GM13977 (cell line): ENCODE measurements at regions not wholly inside any gene's neighbourhood (a gene's known extent, or its start where the extent isn't known, plus 50 kb on each side); places are given as distances from the start of the nearest gene placed in this dataset.

Source experiments
- DNase-seq: peaks from one replicate; pipeline ENCODE4 v3.0.0; 2012; ENCODE audit warnings: low spot score
- in situ Hi-C: fragments of 300-500 bp; cut with MboI; formaldehyde crosslinking; loops from one replicate; pipeline ENCODE4 v1.12.0; 2022; ENCODE audit warnings: low sequenced_read_pairs, low pct_unique_long_range_greater_than_20kb, mixed read lengths, inconsistent platforms; ENCODE audit not compliant: unreplicated experiment
- TF ChIP-seq, protein P1 (sequence below): IDR thresholded peaks from 2 replicates; pipeline ENCODE4 v1.5.1; 2012; ENCODE audit warnings: mild to moderate bottlenecking, control low read depth; ENCODE audit not compliant: insufficient read depth; ENCODE audit errors: extremely low read depth, missing control alignments

DNA sequence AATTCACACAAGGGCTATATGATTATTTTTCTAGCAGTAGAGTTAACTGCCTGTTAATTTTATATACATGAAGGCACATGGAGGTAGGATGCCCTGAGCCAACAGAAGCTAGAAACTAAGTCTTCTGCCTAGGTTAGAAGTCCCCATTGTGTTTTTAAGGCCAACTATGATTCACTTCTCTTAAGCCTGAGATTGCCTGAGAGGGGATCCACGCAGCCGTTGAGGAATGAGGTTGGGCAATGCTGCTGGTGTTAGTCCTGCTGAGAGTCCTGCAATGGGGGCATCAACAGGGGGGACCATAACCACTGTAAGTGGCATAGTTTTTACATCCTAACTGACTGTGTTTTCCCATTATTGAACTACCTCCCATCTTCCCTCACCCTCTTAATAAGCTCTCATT, 60.1 kb upstream of the PFN2 start:
- DNase-seq: no peak
- in situ Hi-C loops: no loop called here
- TF ChIP-seq, protein P1, sequence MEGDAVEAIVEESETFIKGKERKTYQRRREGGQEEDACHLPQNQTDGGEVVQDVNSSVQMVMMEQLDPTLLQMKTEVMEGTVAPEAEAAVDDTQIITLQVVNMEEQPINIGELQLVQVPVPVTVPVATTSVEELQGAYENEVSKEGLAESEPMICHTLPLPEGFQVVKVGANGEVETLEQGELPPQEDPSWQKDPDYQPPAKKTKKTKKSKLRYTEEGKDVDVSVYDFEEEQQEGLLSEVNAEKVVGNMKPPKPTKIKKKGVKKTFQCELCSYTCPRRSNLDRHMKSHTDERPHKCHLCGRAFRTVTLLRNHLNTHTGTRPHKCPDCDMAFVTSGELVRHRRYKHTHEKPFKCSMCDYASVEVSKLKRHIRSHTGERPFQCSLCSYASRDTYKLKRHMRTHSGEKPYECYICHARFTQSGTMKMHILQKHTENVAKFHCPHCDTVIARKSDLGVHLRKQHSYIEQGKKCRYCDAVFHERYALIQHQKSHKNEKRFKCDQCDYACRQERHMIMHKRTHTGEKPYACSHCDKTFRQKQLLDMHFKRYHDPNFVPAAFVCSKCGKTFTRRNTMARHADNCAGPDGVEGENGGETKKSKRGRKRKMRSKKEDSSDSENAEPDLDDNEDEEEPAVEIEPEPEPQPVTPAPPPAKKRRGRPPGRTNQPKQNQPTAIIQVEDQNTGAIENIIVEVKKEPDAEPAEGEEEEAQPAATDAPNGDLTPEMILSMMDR: no peak

DNA sequence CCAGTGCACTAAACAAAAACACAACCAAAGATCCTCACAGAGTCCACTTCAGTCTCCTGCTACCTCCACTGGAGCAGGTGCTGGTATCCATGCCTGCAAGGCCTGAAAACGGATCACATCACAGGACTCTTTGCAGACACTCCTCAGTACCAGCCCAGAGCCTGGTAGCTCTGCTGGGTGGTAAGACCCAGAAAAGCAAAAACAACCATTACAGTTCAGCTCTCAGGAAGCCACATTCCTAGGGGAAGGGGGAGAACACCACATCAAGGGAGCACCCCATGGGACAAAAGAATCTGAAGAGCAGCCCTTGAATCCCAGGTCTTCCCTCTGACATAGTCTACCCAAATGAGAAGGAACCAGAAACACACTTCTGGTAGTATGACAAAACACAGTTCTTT, 52.5 kb upstream of the PFN2 start:
- DNase-seq: no peak
- TF ChIP-seq, protein P1: no peak
- in situ Hi-C loops: no loop called here

DNA sequence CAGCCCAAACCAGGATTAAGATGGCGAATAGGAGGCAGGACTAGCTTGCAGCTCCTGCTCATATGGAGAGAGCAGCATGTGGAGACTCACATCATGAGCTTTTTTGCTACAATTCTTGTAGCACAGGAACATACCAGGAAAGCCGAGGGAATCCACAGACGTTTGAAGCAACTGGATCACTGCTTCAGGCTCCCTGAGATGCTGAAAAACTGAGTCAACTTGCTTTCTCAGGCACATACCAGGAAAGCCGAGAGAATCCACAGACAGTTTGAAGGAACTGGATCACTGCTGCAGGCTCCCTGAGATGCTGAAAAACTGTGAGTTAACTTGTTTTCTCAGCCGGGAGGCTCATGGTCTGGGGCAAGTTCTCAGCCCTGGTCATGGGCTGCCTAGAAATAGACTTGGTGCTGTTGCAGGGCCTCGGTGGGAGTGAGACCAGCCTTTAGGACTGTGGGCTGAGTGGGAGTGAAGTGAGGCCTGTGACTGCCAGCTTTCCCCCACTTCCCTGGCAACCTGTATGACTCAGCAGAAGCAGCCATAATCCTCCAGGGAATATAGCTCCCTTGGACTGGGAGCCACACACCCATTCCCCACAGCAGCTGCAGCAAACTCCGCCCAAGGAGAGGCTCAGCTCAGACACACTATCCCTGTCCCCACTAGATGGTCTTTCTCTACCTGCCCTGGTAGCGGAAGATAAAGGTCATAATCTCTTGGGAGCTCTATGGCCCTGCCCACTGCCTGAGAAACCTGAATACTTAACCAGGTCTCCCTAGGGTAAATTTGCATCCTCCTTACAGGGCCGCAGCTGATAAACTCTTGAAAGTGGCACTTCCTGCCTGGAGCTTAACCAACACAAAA, 51.9 kb upstream of the PFN2 start:
- TF ChIP-seq, protein P1: no peak
- in situ Hi-C loops: no loop called here
- no peak for DNase-seq

DNA sequence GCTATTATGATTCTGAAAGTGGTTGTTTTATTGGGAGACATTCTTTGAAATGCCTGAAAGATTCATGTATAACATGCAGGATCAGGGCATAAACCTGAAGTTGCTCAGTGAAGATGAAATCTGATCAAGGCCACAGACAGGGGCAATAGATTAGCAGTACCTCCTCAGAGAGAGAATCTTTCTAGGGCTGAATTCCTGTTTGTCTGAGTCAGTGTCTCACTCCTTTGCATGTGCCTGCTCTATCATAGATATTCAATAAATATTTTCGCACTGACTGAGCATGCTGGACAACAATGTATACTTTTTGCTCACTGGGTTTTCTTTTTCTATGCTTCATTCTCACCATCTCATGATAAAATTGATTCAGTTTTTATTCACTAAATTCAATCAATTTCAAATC, 49.8 kb upstream of the PFN2 start:
- DNase-seq: no peak

More for the DNA sequence above, 49.8 kb upstream of the PFN2 start:
- TF ChIP-seq, protein P1: no peak
- in situ Hi-C loops: no loop called here
